Keratinocyte (primary cell): ENCODE measurements at regions not wholly inside any gene's neighbourhood (a gene's known extent, or its start where the extent isn't known, plus 50 kb on each side); places are given as distances from the start of the nearest gene placed in this dataset.

Experiments
- DNase-seq: peaks from one replicate; pipeline ENCODE4 v3.0.0-alpha.2; 2011; ENCODE audit warnings: low read depth, missing footprints, low spot score
- FAIRE-seq: peaks from 2 replicates; lab custom pipeline; 2011; peaks lifted over from hg19 to GRCh38; lab: Jason Lieb, UNC
- H2AFZ ChIP-seq: 2 replicates; pipeline ENCODE4 v1.6.0; 2012; ENCODE audit warnings: low read length, control low read depth, inconsistent platforms; ENCODE audit not compliant: control insufficient read depth
- H3K27ac ChIP-seq: 2 replicates; pipeline ENCODE4 v1.5.1; 2011; ENCODE audit warnings: low read length; ENCODE audit not compliant: control insufficient read depth, insufficient read depth
- H3K27me3 ChIP-seq: 3 replicates; pipeline ENCODE4 v1.6.0; 2011; ENCODE audit warnings: low read length; ENCODE audit not compliant: control insufficient read depth, insufficient read depth; ENCODE audit errors: extremely low read depth
- H3K36me3 ChIP-seq, 2 experiments: 2 replicates in 1 of 2; 3 replicates in 1 of 2; pipeline ENCODE4 v1.5.1; 2011; ENCODE audit warnings: low read length in 2 of 2, mild to moderate bottlenecking in 1 of 2; ENCODE audit not compliant: control insufficient read depth in 2 of 2, insufficient read depth in 2 of 2; ENCODE audit errors: extremely low read depth in 1 of 2
- H3K4me1 ChIP-seq: 3 replicates; pipeline ENCODE4 v1.5.1; 2011; ENCODE audit warnings: low read length; ENCODE audit not compliant: control insufficient read depth, insufficient read depth; ENCODE audit errors: extremely low read depth
- H3K4me2 ChIP-seq: 3 replicates; pipeline ENCODE4 v1.6.0; 2011; ENCODE audit warnings: low read depth, low read length; ENCODE audit not compliant: control insufficient read depth, insufficient read depth; ENCODE audit errors: extremely low read depth
- H3K4me3 ChIP-seq, 3 experiments: fragments of 200-600 bp in 1 of 3; sonication (generic) in 1 of 3; 2 replicates in 2 of 3; 3 replicates in 1 of 3; pipeline ENCODE4 v1.5.1; 2011 to 2016; ENCODE audit warnings: low read length in 3 of 3, mild to moderate bottlenecking in 3 of 3, control low read depth in 2 of 3, inconsistent platforms in 1 of 3, low read depth in 1 of 3, mixed read lengths in 1 of 3, mixed run types in 1 of 3, moderate library complexity in 1 of 3; ENCODE audit not compliant: control insufficient read depth in 2 of 3, insufficient read depth in 2 of 3; ENCODE audit errors: extremely low read depth in 1 of 3
- H3K79me2 ChIP-seq: 2 replicates; pipeline ENCODE4 v1.6.0; 2012; ENCODE audit warnings: low read length; ENCODE audit not compliant: control insufficient read depth, insufficient read depth
- H3K9ac ChIP-seq: 3 replicates; pipeline ENCODE4 v1.6.0; 2011; ENCODE audit warnings: low read length; ENCODE audit not compliant: control insufficient read depth, insufficient read depth; ENCODE audit errors: extremely low read depth
- H3K9me1 ChIP-seq: 3 replicates; pipeline ENCODE4 v1.6.0; 2011; ENCODE audit warnings: low read length; ENCODE audit not compliant: control insufficient read depth, insufficient read depth; ENCODE audit errors: extremely low read depth
- H3K9me3 ChIP-seq: 2 replicates; pipeline ENCODE4 v1.5.1; 2012; ENCODE audit warnings: low read depth, low read length; ENCODE audit not compliant: control insufficient read depth
- H4K20me1 ChIP-seq: 3 replicates; pipeline ENCODE4 v1.6.0; 2011; ENCODE audit warnings: low read length; ENCODE audit not compliant: control insufficient read depth, insufficient read depth; ENCODE audit errors: extremely low read depth
- EZH2 ChIP-seq: IDR thresholded peaks from one replicate; pipeline ENCODE4 v1.6.1; 2012; ENCODE audit warnings: inconsistent platforms, mild to moderate bottlenecking, low read length, moderate library complexity
- dilution Hi-C: fragments of 300-500 bp; cut with MboI; formaldehyde crosslinking; loops from one replicate; pipeline ENCODE4 v1.7.0; 2020; ENCODE audit warnings: low sequenced_read_pairs; ENCODE audit not compliant: extremely low pct_ligation_motif_present
- TF ChIP-seq, protein P1 (sequence below), 3 experiments: IDR thresholded peaks in 1 of 3; conservative IDR thresholded peaks in 1 of 3; optimal IDR thresholded peaks in 1 of 3; 2 replicates in 2 of 3; 3 replicates in 1 of 3; pipeline versions ENCODE3 to v1.5.1; 2011; ENCODE audit warnings: low read length in 3 of 3, mild to moderate bottlenecking in 3 of 3, moderate library complexity in 2 of 3, control low read depth in 1 of 3, inconsistent platforms in 1 of 3; ENCODE audit not compliant: insufficient read depth in 2 of 3; ENCODE audit errors: extremely low read depth in 1 of 3

- no peak overlapping the region for H3K4me2 ChIP-seq
- H3K4me1 ChIP-seq: no peaks in the 10 kb centered on the region
- dilution Hi-C loops: no loop called here
- no peaks in the 10 kb centered on the region for H3K79me2 ChIP-seq
- H4K20me1 ChIP-seq: no peaks in the 10 kb centered on the region
- H3K27me3 ChIP-seq: no peaks in the 10 kb centered on the region
- H3K27ac ChIP-seq: no peak overlapping the region
- FAIRE-seq (no peak), DNase-seq (no peak)
- H3K4me3 ChIP-seq: no peak overlapping the region
- no peaks in the 10 kb centered on the region for H3K9me3 ChIP-seq
- no peaks in the 10 kb centered on the region for H3K36me3 ChIP-seq
- no peak overlapping the region for H3K9ac ChIP-seq
- no peak for TF ChIP-seq EZH2
- TF ChIP-seq, protein P1, sequence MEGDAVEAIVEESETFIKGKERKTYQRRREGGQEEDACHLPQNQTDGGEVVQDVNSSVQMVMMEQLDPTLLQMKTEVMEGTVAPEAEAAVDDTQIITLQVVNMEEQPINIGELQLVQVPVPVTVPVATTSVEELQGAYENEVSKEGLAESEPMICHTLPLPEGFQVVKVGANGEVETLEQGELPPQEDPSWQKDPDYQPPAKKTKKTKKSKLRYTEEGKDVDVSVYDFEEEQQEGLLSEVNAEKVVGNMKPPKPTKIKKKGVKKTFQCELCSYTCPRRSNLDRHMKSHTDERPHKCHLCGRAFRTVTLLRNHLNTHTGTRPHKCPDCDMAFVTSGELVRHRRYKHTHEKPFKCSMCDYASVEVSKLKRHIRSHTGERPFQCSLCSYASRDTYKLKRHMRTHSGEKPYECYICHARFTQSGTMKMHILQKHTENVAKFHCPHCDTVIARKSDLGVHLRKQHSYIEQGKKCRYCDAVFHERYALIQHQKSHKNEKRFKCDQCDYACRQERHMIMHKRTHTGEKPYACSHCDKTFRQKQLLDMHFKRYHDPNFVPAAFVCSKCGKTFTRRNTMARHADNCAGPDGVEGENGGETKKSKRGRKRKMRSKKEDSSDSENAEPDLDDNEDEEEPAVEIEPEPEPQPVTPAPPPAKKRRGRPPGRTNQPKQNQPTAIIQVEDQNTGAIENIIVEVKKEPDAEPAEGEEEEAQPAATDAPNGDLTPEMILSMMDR (optimal IDR thresholded peaks at IDR 0.05 in 1 of 3, IDR thresholded peaks at IDR 0.05 in 1 of 3, conservative IDR thresholded peaks at IDR 0.05 in 1 of 3; ENCODE audit: extremely low read depth in 1 of 3, insufficient read depth in 2 of 3, low read length in 3 of 3): no peak
- no peaks in the 10 kb centered on the region for H3K9me1 ChIP-seq
- H2AFZ ChIP-seq: no peak overlapping the region
These were observed 278.9 kb downstream of the IRS1 start for GRCh38 chr2:226520723-226521122.

- no peaks in the 10 kb centered on the region for H4K20me1 ChIP-seq
- H2AFZ ChIP-seq: no peak overlapping the region
- H3K4me1 ChIP-seq: peaks cover 9% of the 10 kb centered on the region
- no peaks in the 10 kb centered on the region for H3K79me2 ChIP-seq
- H3K9ac ChIP-seq: no peak overlapping the region
- H3K9me3 ChIP-seq: no peaks in the 10 kb centered on the region
- no peak for DNase-seq
- no peak for TF ChIP-seq EZH2
- TF ChIP-seq, protein P1 (optimal IDR thresholded peaks at IDR 0.05 in 1 of 3, IDR thresholded peaks at IDR 0.05 in 1 of 3, conservative IDR thresholded peaks at IDR 0.05 in 1 of 3; ENCODE audit: extremely low read depth in 1 of 3, insufficient read depth in 2 of 3, low read length in 3 of 3): no peak
- no peak overlapping the region for H3K4me2 ChIP-seq
- no peaks in the 10 kb centered on the region for H3K9me1 ChIP-seq
- dilution Hi-C loops: no loop called here
- H3K4me3 ChIP-seq: no peak overlapping the region
- no peaks in the 10 kb centered on the region for H3K27me3 ChIP-seq
- no peak overlapping the region for H3K27ac ChIP-seq
- no peak for FAIRE-seq
- H3K36me3 ChIP-seq: no peaks in the 10 kb centered on the region
These were observed 284.1 kb downstream of the IRS1 start for GRCh38 chr2:226515344-226516055.
